H9 (cell line): ENCODE measurements at regions not wholly inside any gene's neighbourhood (a gene's known extent, or its start where the extent isn't known, plus 50 kb on each side); places are given as distances from the start of the nearest gene placed in this dataset.

Experiments
- DNase-seq: peaks from one replicate; pipeline ENCODE4 v3.0.0-alpha.2; 2017
- H2AFZ ChIP-seq: one replicate; pipeline ENCODE4 v1.6.1; 2013; ENCODE audit warnings: mild to moderate bottlenecking, low read length, control low read depth, moderate library complexity
- H2AK5ac ChIP-seq: 2 replicates; pipeline ENCODE4 v1.6.1; 2013; ENCODE audit warnings: low read length, control low read depth, mixed read lengths; ENCODE audit not compliant: insufficient read length
- H2BK120ac ChIP-seq: one replicate; pipeline ENCODE4 v1.6.1; 2013; ENCODE audit warnings: low read depth, mild to moderate bottlenecking, low read length, control low read depth, inconsistent platforms; ENCODE audit not compliant: poor library complexity, severe bottlenecking
- H2BK12ac ChIP-seq: 2 replicates; pipeline ENCODE4 v1.6.1; 2013; ENCODE audit warnings: low read length, control low read depth, mixed read lengths, low read depth; ENCODE audit not compliant: insufficient read length
- H2BK15ac ChIP-seq: 2 replicates; pipeline ENCODE4 v1.6.1; 2013; ENCODE audit warnings: low read depth, low read length, control low read depth
- H2BK20ac ChIP-seq: one replicate; pipeline ENCODE4 v1.6.1; 2013; ENCODE audit warnings: low read depth, mild to moderate bottlenecking, low read length, control low read depth, inconsistent platforms; ENCODE audit not compliant: poor library complexity, severe bottlenecking
- H2BK5ac ChIP-seq: 2 replicates; pipeline ENCODE4 v1.6.1; 2013; ENCODE audit warnings: low read length, control low read depth, mixed read lengths; ENCODE audit not compliant: insufficient read length
- H3K14ac ChIP-seq: 2 replicates; pipeline ENCODE4 v1.6.1; 2013; ENCODE audit warnings: low read length, control low read depth; ENCODE audit not compliant: insufficient read depth
- H3K18ac ChIP-seq: 2 replicates; pipeline ENCODE4 v1.6.1; 2013; ENCODE audit warnings: low read depth, mild to moderate bottlenecking, mixed read lengths, low read length, control low read depth; ENCODE audit not compliant: insufficient read length
- H3K23ac ChIP-seq: 2 replicates; pipeline ENCODE4 v1.6.1; 2013; ENCODE audit warnings: low read length, control low read depth, mixed read lengths, low read depth; ENCODE audit not compliant: insufficient read length
- H3K23me2 ChIP-seq: 2 replicates; pipeline ENCODE4 v1.6.1; 2013; ENCODE audit warnings: low read depth, mild to moderate bottlenecking, mixed read lengths, low read length, control low read depth; ENCODE audit not compliant: insufficient read length, poor library complexity, severe bottlenecking
- H3K27ac ChIP-seq: 2 replicates; pipeline ENCODE4 v1.5.1; 2013; ENCODE audit warnings: low read length, control low read depth, mixed read lengths, low read depth; ENCODE audit not compliant: insufficient read length
- H3K27me3 ChIP-seq: 2 replicates; pipeline ENCODE4 v1.6.1; 2013; ENCODE audit warnings: low read length, control low read depth, inconsistent platforms; ENCODE audit not compliant: insufficient read depth
- H3K4ac ChIP-seq: 2 replicates; pipeline ENCODE4 v1.6.1; 2013; ENCODE audit warnings: low read depth, mild to moderate bottlenecking, control low read depth, inconsistent platforms, low read length, moderate library complexity
- H3K4me1 ChIP-seq: 2 replicates; pipeline ENCODE4 v1.6.1; 2013; ENCODE audit warnings: low read length, control low read depth, inconsistent platforms; ENCODE audit not compliant: insufficient read depth
- H3K4me2 ChIP-seq: 2 replicates; pipeline ENCODE4 v1.6.1; 2013; ENCODE audit warnings: low read length, control low read depth, mixed read lengths; ENCODE audit not compliant: insufficient read length, insufficient read depth
- H3K56ac ChIP-seq: 2 replicates; pipeline ENCODE4 v1.6.1; 2013; ENCODE audit warnings: low read depth, mild to moderate bottlenecking, mixed read lengths, low read length, control low read depth; ENCODE audit not compliant: insufficient read length
- H3K79me1 ChIP-seq: 2 replicates; pipeline ENCODE4 v1.6.1; 2013; ENCODE audit warnings: low read depth, mild to moderate bottlenecking, moderate library complexity, low read length, control low read depth, inconsistent platforms; ENCODE audit not compliant: insufficient read depth, poor library complexity, severe bottlenecking
- H3K79me2 ChIP-seq: 2 replicates; pipeline ENCODE4 v1.6.1; 2013; ENCODE audit warnings: low read length, control low read depth, inconsistent platforms; ENCODE audit not compliant: insufficient read depth
- H3K9ac ChIP-seq: 2 replicates; pipeline ENCODE4 v1.6.1; 2013; ENCODE audit warnings: low read length, control low read depth, mixed read lengths; ENCODE audit not compliant: insufficient read length; ENCODE audit errors: extremely low read depth
- H3K9me3 ChIP-seq: one replicate; pipeline ENCODE4 v1.6.1; 2013; ENCODE audit warnings: low read depth, low read length, inconsistent platforms; ENCODE audit not compliant: control insufficient read depth
- H3T11ph ChIP-seq: one replicate; pipeline ENCODE4 v1.6.1; 2013; ENCODE audit warnings: mild to moderate bottlenecking, low read length, control low read depth, inconsistent platforms
- H4K20me1 ChIP-seq: one replicate; pipeline ENCODE4 v1.6.1; 2013; ENCODE audit not compliant: control insufficient read depth, insufficient read length, insufficient read depth
- H4K5ac ChIP-seq: 2 replicates; pipeline ENCODE4 v1.6.1; 2013; ENCODE audit warnings: low read depth, mild to moderate bottlenecking, mixed read lengths, low read length, control low read depth; ENCODE audit not compliant: insufficient read length
- H4K8ac ChIP-seq: replicated peaks from 2 replicates; pipeline ENCODE4 v1.6.1; 2013; ENCODE audit warnings: low read length, control low read depth, mixed read lengths, low read depth; ENCODE audit not compliant: insufficient read length
- H4K91ac ChIP-seq: 2 replicates; pipeline ENCODE4 v1.6.1; 2013; ENCODE audit warnings: low read depth, mild to moderate bottlenecking, moderate library complexity, mixed read lengths, low read length, control low read depth; ENCODE audit not compliant: insufficient read length
- H3K27ac Mint-ChIP-seq, 3 experiments: 2 replicates in 2 of 3; 3 replicates in 1 of 3; pipeline ENCODE4 v1.8.0; 2020 to 2021; ENCODE audit warnings: mixed read lengths in 3 of 3, mild to moderate bottlenecking in 1 of 3, moderate library complexity in 1 of 3
- H3K27me3 Mint-ChIP-seq: 2 replicates; pipeline ENCODE4 v1.8.0; 2021; ENCODE audit warnings: low read depth, mild to moderate bottlenecking, moderate library complexity, mixed read lengths
- H3K36me3 Mint-ChIP-seq, 3 experiments: 2 replicates in 2 of 3; 3 replicates in 1 of 3; pipeline ENCODE4 v1.8.0; 2020 to 2021; ENCODE audit warnings: low read depth in 3 of 3, mixed read lengths in 3 of 3; ENCODE audit not compliant: insufficient read depth in 1 of 3
- H3K4me1 Mint-ChIP-seq, 2 experiments: 2 replicates each; pipeline ENCODE4 v1.8.0; 2020; ENCODE audit warnings: mixed read lengths in 2 of 2
- H3K4me3 Mint-ChIP-seq, 2 experiments: 2 replicates in 1 of 2; 3 replicates in 1 of 2; pipeline ENCODE4 v1.8.0; 2020 to 2021; ENCODE audit warnings: mild to moderate bottlenecking in 2 of 2, mixed read lengths in 2 of 2, moderate library complexity in 1 of 2
- H3K9me3 Mint-ChIP-seq, 2 experiments: 2 replicates in 1 of 2; 3 replicates in 1 of 2; pipeline ENCODE4 v1.8.0; 2020; ENCODE audit warnings: mild to moderate bottlenecking in 2 of 2, mixed read lengths in 2 of 2, moderate library complexity in 1 of 2
- CTCF ChIP-seq: fragments of 200-600 bp; sonication (generic); conservative IDR thresholded peaks from 3 replicates; pipeline ENCODE4 v1.8.0; 2021; ENCODE audit warnings: antibody characterized with exemption, mild to moderate bottlenecking
- WGBS: extraction: QIAGEN DNeasy Blood & Tissue Kit; methylation state at CpG from one replicate; pipeline ENCODE4 v1.1.7; 2013; ENCODE audit warnings: missing lambda C conversion rate, low lambda C conversion rate, mixed read lengths; ENCODE audit not compliant: insufficient read length; ENCODE audit errors: extremely low coverage; 5-methylcytosine and 5-hydroxymethylcytosine counted together

GRCh38 chr7:33725111-33726025, 180.0 kb upstream of the BMPER start:
- Mint-ChIP-seq H3K36me3 (no peaks in the 10 kb centered on the region; a peak in 2 of 7 replicates), H3K4me1 (peaks cover 25 to 30% of the 10 kb centered on the region in 2 experiments), H3K27ac (no peak overlapping the region), H3K9me3 (no peaks in the 10 kb centered on the region; a peak in 1 of 5 replicates), H3K27me3 (peaks cover 2% of the 10 kb centered on the region), H3K4me3 (no peak overlapping the region)
- H2BK120ac ChIP-seq = no peak overlapping the region
- H3K4me1 ChIP-seq = peaks cover 3% of the 10 kb centered on the region; the same call in 1 of the 2 replicates
- H2BK20ac ChIP-seq = no peak overlapping the region
- no CpG with 5 or more reads among the region's 7 CpGs for WGBS
- H2AFZ ChIP-seq = no peak overlapping the region
- H2AK5ac ChIP-seq = no peak overlapping the region
- no peak for DNase-seq
- H3K27ac ChIP-seq = no peak overlapping the region
- H3K14ac ChIP-seq = no peak overlapping the region
- H3K18ac ChIP-seq = no peak overlapping the region
- H3K4ac ChIP-seq = no peak overlapping the region
- H3K79me2 ChIP-seq = no peaks in the 10 kb centered on the region
- TF ChIP-seq CTCF = no peak
- no peaks in the 10 kb centered on the region for H3K23me2 ChIP-seq
- H4K91ac ChIP-seq = no peak overlapping the region
- no peaks in the 10 kb centered on the region for H3K27me3 ChIP-seq
- no peaks in the 10 kb centered on the region for H3K79me1 ChIP-seq
- H4K8ac ChIP-seq = no peak overlapping the region
- no peak overlapping the region for H4K5ac ChIP-seq
- no peak overlapping the region for H3T11ph ChIP-seq
- no peaks in the 10 kb centered on the region for H3K9me3 ChIP-seq
- H4K20me1 ChIP-seq = no peaks in the 10 kb centered on the region
- no peak overlapping the region for H3K4me2 ChIP-seq
- H2BK5ac ChIP-seq = no peak overlapping the region
- H3K9ac ChIP-seq = no peak overlapping the region
- H2BK12ac ChIP-seq = no peak overlapping the region
- H2BK15ac ChIP-seq = no peak overlapping the region
- no peak overlapping the region for H3K23ac ChIP-seq
- H3K56ac ChIP-seq = no peak overlapping the region
